Heart left ventricle (tissue), 13 donors: ENCODE measurements at regions not wholly inside any gene's neighbourhood (a gene's known extent, or its start where the extent isn't known, plus 50 kb on each side); places are given as distances from the start of the nearest gene placed in this dataset.

Experiments
- POLR2A ChIP-seq, 2 donors: fragments of 450-650 bp; IDR thresholded peaks; one replicate each; pipeline ENCODE4 v1.6.1; 2017; ENCODE audit warnings: antibody characterized with exemption in 2 of 2, mild to moderate bottlenecking in 2 of 2, moderate library complexity in 2 of 2
- TF ChIP-seq, protein P1 (sequence below), 12 donors: fragments of 200-600 bp; sonication (generic) in 4 of 12; IDR thresholded peaks; one replicate each; pipeline versions ENCODE4 v1.5.0 to v1.8.0; 2018 to 2022; ENCODE audit warnings: antibody characterized with exemption in 12 of 12, mild to moderate bottlenecking in 5 of 12
- donor health status: ischemic (EF 13 %, LVEDD 7.1; RV severe dilation, severe dysfunction).
- donor health status: DM: no; HTN: yes; CAD: no.
- donor health status: DM: no; HTN: no; CAD: no.
- donor health status: ischemic (EF 25% LVEDD 6.9; RV normal size, moderate dysfunction).
- donor health status: ischemic (EF 25% LVEDD 5.7; RV mildly dilated, moderate dysfunction).
- donor health status: ischemic (EF 35%, LVEDD 5.7; RV mildly dilated, moderate dysfunction).
- donor health status: nonischemic (EF 11% LVEDD 7.7; RV severe dilation, severe dysfunction).
- donor health status: DM: yes; HTN: yes; CAD: no.
- donor health status: PGD.
- donor health status: ischemic (EF 29% LVEDD 5.4; RV normal size, mild dysfunction).
- donor health status: nonischemic (EF 23%, LVEDD 6.1; RV moderate dilation, normal function).

DNA sequence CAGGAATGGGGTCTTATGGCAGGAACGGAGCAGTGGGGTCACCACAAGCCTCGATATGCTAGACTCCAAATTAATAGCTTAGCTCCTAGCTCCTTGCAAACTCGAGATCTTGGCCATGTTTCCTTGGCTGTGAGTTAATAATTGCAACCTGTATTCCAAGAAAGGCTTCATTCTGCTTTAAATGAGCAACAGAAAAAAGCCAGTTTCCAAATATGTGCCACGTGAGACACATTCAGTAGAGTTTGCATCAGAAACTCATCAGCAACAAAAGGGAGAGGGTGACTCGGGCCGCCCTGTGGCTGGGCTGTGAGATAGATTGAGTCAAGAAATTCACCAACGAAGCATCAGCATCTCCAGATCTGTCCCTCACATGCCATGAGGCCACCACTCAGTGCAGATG is 112.0 kb downstream of the NPTX2 start:
- TF ChIP-seq POLR2A (IDR thresholded peaks at IDR 0.05): no peak
- TF ChIP-seq, protein P1, sequence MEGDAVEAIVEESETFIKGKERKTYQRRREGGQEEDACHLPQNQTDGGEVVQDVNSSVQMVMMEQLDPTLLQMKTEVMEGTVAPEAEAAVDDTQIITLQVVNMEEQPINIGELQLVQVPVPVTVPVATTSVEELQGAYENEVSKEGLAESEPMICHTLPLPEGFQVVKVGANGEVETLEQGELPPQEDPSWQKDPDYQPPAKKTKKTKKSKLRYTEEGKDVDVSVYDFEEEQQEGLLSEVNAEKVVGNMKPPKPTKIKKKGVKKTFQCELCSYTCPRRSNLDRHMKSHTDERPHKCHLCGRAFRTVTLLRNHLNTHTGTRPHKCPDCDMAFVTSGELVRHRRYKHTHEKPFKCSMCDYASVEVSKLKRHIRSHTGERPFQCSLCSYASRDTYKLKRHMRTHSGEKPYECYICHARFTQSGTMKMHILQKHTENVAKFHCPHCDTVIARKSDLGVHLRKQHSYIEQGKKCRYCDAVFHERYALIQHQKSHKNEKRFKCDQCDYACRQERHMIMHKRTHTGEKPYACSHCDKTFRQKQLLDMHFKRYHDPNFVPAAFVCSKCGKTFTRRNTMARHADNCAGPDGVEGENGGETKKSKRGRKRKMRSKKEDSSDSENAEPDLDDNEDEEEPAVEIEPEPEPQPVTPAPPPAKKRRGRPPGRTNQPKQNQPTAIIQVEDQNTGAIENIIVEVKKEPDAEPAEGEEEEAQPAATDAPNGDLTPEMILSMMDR (IDR thresholded peaks at IDR 0.05): no peak
